ENCODE measurements at regions not wholly inside any gene's neighbourhood (a gene's known extent, or its start where the extent isn't known, plus 50 kb on each side); places are given as distances from the start of the nearest gene placed in this dataset.

DNA sequence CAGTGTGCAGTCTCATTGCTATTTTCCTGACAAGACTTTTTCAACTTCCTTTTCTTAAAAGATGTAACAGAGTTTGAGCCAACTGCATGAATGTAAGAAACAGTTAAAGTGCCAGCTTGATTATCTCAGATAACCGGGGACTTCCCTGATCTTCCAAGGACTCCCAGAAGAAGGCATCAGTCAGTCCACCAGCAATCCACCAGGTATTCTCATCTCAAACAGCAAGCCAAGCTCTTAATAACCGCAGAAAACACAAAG is 350.1 kb downstream of the LIG4 start:
- Mint-ChIP-seq H3K27me3 (ENCODE audit: insufficient read depth) (peaks cover 30% of the 10 kb centered on the region), H3K9me3 (no peaks in the 10 kb centered on the region), H3K4me3 (peak overlapping the region; percentile 81), H3K4me1 (peaks cover 13% of the 10 kb centered on the region), H3K36me3 (ENCODE audit: low read depth) (no peaks in the 10 kb centered on the region), H3K27ac (no peak overlapping the region)
- no peaks in the 10 kb centered on the region for H3K9me3 ChIP-seq (ENCODE audit: control insufficient read depth, low read length)
- TF ChIP-seq, protein P1, sequence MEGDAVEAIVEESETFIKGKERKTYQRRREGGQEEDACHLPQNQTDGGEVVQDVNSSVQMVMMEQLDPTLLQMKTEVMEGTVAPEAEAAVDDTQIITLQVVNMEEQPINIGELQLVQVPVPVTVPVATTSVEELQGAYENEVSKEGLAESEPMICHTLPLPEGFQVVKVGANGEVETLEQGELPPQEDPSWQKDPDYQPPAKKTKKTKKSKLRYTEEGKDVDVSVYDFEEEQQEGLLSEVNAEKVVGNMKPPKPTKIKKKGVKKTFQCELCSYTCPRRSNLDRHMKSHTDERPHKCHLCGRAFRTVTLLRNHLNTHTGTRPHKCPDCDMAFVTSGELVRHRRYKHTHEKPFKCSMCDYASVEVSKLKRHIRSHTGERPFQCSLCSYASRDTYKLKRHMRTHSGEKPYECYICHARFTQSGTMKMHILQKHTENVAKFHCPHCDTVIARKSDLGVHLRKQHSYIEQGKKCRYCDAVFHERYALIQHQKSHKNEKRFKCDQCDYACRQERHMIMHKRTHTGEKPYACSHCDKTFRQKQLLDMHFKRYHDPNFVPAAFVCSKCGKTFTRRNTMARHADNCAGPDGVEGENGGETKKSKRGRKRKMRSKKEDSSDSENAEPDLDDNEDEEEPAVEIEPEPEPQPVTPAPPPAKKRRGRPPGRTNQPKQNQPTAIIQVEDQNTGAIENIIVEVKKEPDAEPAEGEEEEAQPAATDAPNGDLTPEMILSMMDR (conservative IDR thresholded peaks at IDR 0.05) = no peak
- peak overlapping the region; percentile 30 for H3K4me3 ChIP-seq (ENCODE audit: low read length)
- no peaks in the 10 kb centered on the region for H3K36me3 ChIP-seq (ENCODE audit: control insufficient read depth, insufficient read depth, low read length)
- no peak overlapping the region for H3K9ac ChIP-seq (ENCODE audit: extremely low read depth, low read length, poor library complexity, severe bottlenecking)
- H3K4me1 ChIP-seq (ENCODE audit: control insufficient read depth, insufficient read depth, low read length) = peaks cover 4% of the 10 kb centered on the region
- H3K27ac ChIP-seq (ENCODE audit: low read depth, low read length) = no peak overlapping the region
- H3K27me3 ChIP-seq (ENCODE audit: control insufficient read depth, insufficient read depth, low read length, poor library complexity, severe bottlenecking) = peaks cover 40% of the 10 kb centered on the region
- WGBS, 2 experiments (ENCODE audit: insufficient coverage in 1 of 2, insufficient read length in 1 of 2) = 29 to 38% methylated on average over 1 to 2 of the region's 2 CpGs
- DNase-seq = no peak

DNA sequence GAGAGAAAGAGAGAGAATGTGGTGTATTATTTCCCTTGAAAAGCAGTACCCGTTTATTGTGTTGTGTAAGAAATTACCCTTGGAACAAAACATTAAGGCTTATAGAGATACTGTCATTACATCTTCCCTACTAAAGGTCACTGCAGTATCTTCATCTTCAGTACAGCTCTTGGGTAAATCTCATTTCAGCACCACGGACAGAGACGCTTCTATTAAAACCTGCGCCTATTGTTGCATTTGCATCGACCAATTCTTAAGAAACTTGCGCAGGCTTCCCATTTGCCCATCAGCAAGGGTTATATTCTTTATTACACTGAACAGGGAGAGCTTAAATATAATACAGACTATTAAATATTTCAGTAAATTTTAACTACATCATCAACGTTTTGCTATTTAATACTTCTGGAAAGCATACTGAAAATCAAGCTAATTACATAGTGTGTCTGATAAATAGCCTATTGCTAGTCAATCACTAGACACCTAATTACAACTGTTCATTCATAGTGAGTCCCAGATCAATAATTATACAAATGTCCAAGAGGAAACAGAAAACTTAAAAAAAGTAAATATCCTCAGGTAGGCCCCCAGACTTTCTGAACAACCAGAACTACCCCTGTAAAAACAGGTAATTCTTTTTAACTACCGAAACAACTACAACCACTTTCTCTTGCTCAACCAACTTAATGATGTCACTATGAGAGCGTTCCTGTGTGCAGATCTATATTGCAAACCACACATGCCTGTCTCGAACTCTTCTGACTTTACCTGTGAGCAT is 350.6 kb downstream of the LIG4 start:
- no peak overlapping the region for H3K9ac ChIP-seq (ENCODE audit: extremely low read depth, low read length, poor library complexity, severe bottlenecking)
- peaks cover 9% of the 10 kb centered on the region for H3K4me1 Mint-ChIP-seq
- H3K27me3 Mint-ChIP-seq (ENCODE audit: insufficient read depth) = peaks cover 28% of the 10 kb centered on the region
- DNase-seq = peak; percentile 79
- WGBS, 2 experiments (ENCODE audit: insufficient coverage in 1 of 2, insufficient read length in 1 of 2) = 35 to 56% methylated on average over 4 to 9 of the region's 10 CpGs
- peak overlapping the region; percentile 30 for H3K4me3 ChIP-seq (ENCODE audit: low read length)
- no peak overlapping the region for H3K27ac ChIP-seq (ENCODE audit: low read depth, low read length)
- H3K36me3 ChIP-seq (ENCODE audit: control insufficient read depth, insufficient read depth, low read length) = no peaks in the 10 kb centered on the region
- H3K36me3 Mint-ChIP-seq (ENCODE audit: low read depth) = no peaks in the 10 kb centered on the region
- peak overlapping the region; percentile 81 for H3K4me3 Mint-ChIP-seq
- H3K27me3 ChIP-seq (ENCODE audit: control insufficient read depth, insufficient read depth, low read length, poor library complexity, severe bottlenecking) = peaks cover 40% of the 10 kb centered on the region
- no peak overlapping the region for H3K27ac Mint-ChIP-seq
- H3K4me1 ChIP-seq (ENCODE audit: control insufficient read depth, insufficient read depth, low read length) = peaks cover 4% of the 10 kb centered on the region
- no peaks in the 10 kb centered on the region for H3K9me3 Mint-ChIP-seq
- H3K9me3 ChIP-seq (ENCODE audit: control insufficient read depth, low read length) = no peaks in the 10 kb centered on the region
- TF ChIP-seq, protein P1 (conservative IDR thresholded peaks at IDR 0.05) = no peak

DNA sequence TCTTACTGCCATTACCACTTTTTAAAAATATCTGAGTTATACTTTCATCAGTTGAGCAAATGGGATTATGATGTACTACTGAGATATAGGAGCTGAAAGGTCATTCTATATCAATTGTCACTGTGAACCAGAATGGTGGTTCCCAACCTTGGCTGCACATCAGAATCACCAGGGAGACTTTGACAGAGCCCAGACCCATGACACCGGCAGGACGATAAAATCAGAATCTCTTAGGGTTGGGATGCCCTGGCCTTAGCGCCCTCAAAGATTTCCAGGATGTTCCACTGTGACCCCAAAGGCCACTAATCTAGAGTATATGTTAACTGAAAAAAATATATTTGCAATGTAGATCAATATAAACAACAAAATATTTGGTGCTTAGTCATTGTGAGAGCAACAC is 355.1 kb downstream of the LIG4 start:
- TF ChIP-seq, protein P1 (conservative IDR thresholded peaks at IDR 0.05) = no peak
- Histone ChIP-seq H3K27me3 (ENCODE audit: control insufficient read depth, insufficient read depth, low read length, poor library complexity, severe bottlenecking) (peaks cover 8% of the 10 kb centered on the region), H3K36me3 (ENCODE audit: control insufficient read depth, insufficient read depth, low read length) (no peaks in the 10 kb centered on the region), H3K9ac (ENCODE audit: extremely low read depth, low read length, poor library complexity, severe bottlenecking) (no peak overlapping the region), H3K4me3 (ENCODE audit: low read length) (no peak overlapping the region), H3K27ac (ENCODE audit: low read depth, low read length) (no peak overlapping the region), H3K4me1 (ENCODE audit: control insufficient read depth, insufficient read depth, low read length) (no peaks in the 10 kb centered on the region), H3K9me3 (ENCODE audit: control insufficient read depth, low read length) (no peaks in the 10 kb centered on the region)
- H3K27me3 Mint-ChIP-seq (ENCODE audit: insufficient read depth) = peaks cover 9% of the 10 kb centered on the region
- H3K9me3 Mint-ChIP-seq = no peaks in the 10 kb centered on the region
- DNase-seq = no peak
- no peak overlapping the region for H3K27ac Mint-ChIP-seq
- WGBS, 2 experiments (ENCODE audit: insufficient coverage in 1 of 2, insufficient read length in 1 of 2) = 97% methylated on average over 3 of the region's 3 CpGs; no CpG with 5 or more reads in 1 of the 2 experiments
- no peaks in the 10 kb centered on the region for H3K36me3 Mint-ChIP-seq (ENCODE audit: low read depth)
- peaks cover 4% of the 10 kb centered on the region for H3K4me1 Mint-ChIP-seq
- H3K4me3 Mint-ChIP-seq = no peak overlapping the region
